GM12874 (cell line): ENCODE measurements at regions not wholly inside any gene's neighbourhood (a gene's known extent, or its start where the extent isn't known, plus 50 kb on each side); places are given as distances from the start of the nearest gene placed in this dataset.

Source experiments
- TF ChIP-seq, protein P1 (sequence below): IDR thresholded peaks from 2 replicates; pipeline ENCODE4 v1.5.1; 2011; ENCODE audit warnings: low read depth, mild to moderate bottlenecking, control low read depth, low read length, moderate library complexity; ENCODE audit not compliant: insufficient read depth

DNA sequence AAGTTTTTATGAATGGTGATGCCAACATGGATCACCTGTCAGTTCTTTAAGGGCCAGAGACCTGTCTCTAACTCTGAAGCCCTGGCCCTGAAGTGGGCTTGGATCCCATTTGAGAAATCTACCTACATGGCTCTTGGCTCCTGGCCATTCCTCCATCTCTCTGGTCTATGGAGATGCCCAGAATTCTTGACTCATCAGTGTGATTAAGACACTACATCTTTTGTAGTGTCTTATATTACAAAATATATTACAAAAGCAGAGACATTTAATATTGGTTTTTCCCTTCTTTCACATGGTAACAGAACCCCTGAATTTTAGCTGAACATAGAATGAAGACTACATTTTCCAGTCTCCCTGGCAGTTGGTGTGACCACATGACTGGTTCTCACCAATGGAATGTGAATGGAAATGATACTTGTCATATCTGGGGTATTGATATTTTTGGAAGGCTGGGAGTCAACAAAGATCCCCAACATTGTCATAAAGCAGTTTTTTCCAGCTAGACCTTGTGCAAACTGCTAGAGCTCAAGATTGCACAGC, 198.3 kb downstream of the SREK1 start:
- TF ChIP-seq, protein P1, sequence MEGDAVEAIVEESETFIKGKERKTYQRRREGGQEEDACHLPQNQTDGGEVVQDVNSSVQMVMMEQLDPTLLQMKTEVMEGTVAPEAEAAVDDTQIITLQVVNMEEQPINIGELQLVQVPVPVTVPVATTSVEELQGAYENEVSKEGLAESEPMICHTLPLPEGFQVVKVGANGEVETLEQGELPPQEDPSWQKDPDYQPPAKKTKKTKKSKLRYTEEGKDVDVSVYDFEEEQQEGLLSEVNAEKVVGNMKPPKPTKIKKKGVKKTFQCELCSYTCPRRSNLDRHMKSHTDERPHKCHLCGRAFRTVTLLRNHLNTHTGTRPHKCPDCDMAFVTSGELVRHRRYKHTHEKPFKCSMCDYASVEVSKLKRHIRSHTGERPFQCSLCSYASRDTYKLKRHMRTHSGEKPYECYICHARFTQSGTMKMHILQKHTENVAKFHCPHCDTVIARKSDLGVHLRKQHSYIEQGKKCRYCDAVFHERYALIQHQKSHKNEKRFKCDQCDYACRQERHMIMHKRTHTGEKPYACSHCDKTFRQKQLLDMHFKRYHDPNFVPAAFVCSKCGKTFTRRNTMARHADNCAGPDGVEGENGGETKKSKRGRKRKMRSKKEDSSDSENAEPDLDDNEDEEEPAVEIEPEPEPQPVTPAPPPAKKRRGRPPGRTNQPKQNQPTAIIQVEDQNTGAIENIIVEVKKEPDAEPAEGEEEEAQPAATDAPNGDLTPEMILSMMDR: no peak

DNA sequence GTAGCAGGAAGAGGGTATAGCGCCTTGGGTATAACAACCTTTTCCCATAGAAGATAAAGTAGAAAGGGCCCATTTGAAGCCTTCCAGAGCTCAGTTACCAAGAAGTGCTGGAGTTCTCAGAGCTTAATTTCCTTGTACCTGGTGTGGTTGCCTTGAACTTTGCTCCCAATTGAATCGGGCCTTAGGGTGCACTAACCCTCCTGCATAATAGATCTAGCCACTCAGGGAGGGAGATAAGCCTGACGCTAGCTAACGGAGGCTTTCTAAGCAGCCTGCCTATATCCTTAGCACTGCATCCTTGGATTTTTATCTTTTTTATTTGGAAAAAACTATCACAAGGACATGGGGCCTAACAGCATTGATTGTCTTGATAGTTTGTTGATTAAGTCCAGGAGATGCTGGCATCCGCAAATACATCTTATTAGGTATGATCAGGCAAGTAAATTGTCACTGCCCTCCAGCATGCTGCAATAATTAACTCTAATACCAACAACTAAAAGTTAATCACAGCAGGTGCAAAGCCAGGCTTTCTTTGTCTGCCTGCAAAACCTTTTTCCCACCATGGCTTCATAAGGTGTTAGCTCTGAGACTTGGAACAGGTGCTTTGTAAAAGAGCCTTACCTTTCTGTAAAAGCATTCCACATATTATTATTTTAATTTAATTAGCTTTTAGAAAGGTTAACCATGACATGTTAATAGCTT, 199.4 kb downstream of the SREK1 start:
- TF ChIP-seq, protein P1: no peak

DNA sequence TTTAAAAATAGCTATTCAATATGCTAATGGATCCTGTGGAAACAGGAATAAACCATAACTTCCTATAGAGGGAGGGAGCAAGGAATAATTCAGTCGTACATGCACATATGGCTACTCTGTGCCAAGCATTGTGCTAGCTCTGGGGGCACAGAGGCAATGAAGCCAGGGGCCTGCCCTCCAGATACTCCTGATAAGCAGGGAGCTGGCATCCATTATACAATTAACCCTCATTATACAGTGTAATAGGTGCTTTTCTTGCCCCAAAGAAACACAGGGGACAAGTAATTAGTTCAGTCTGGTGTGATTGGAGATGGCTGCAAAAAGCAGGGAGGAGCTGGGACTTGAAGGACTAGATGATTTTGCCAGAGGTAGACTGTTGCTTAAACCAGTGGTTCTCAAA, 200.4 kb downstream of the SREK1 start:
- TF ChIP-seq, protein P1: no peak

DNA sequence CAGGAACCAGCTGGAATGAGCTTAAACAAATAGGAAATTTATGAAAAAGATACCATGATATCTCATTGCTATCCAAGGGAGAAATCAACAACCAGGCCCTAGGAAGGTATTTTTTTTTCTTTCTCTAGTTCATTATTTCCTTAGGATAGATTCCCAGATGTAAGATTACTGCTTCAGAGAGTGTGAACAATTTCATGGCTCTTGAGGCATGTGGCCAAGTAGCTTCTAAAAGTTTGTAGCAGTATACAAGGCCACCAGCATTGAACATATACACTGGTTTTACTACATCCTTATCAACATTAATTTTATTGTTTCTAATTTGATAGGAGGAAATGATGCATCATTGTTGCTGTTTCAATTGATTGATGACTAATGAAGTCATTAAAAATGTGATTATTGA, 201.2 kb downstream of the SREK1 start:
- TF ChIP-seq, protein P1: no peak

DNA sequence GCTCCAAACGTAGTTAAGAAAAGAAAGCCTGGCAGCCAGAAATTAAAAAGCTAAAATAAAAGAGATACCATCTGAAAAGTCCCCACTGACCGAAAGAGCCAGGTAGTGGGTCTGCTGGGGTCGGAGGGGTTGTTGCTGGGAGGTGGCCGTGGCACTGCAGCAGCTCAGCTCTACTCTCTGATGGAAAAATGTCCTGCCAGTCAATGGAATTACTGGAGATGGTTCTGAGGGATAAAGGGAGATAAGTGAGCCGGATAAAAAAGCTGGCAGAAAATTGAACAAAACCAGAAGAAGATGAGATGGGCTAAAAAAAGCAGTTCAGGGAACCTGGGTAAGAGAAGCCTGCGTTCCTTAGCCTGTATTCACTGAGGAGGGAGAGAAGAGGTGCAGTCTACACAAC, 202.8 kb downstream of the SREK1 start:
- TF ChIP-seq, protein P1: no peak

DNA sequence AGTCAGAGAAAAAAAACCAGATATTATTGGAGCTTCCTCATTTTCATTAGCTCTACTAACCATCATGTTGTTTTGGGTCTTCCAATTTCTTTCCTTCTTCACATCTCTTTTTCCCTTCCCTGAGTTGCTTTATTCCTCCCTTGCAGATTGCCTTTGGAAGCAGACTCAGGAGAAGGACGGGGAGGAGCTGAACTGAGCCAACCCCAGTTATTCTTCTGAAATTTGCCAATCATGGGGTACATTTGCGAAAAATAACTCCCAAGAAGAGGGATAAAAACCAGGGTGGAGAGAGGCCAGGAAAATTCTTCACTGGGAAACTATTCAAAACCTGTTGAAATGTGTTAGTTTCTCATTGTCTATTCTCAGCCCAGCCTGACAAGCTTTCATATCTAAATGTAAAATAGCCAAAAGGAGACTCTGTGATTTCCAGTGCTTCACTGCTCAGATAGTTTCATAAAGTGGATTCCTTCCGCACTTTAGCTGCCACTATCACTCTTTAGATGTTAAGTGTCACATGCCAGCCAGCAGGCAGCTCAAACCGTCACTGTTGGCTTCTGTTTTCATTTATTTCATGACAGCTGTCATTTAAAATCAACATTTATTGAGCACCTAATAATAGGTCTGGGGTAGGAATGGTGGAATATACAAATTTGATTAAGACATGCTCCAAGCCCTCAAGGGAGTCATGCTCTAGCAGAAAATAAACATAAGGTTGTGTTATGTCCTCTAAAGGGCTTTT, 204.5 kb downstream of the SREK1 start:
- TF ChIP-seq, protein P1: no peak

DNA sequence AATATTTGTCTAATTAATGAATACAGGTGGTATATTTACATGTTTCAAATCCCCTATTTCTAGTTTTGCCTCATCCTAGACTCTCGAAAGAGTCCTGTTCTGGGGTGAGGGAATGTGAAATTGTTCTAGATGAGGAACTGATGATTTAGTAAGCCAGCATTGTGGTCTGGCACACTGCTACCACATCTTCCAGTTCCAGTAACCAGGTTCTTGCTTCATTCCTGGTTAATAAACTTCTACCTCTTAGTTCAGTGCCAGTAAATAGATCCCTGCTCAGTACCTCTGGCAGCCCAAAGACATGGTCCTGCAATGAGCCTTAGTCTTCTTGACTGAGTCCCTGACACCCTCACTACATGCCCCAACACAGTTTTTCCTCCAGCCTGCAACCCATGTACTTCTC, 207.7 kb downstream of the SREK1 start:
- TF ChIP-seq, protein P1: no peak
